HK-2 (cell line): ENCODE measurements at regions not wholly inside any gene's neighbourhood (a gene's known extent, or its start where the extent isn't known, plus 50 kb on each side); places are given as distances from the start of the nearest gene placed in this dataset.
A peak's percentile ranks its signal among the peaks of the same experiment; 100 is the strongest.

ENCODE experiments used
- DNase-seq: peaks from one replicate; pipeline ENCODE4 v3.0.0-alpha.2; 2018; ENCODE audit not compliant: unreplicated experiment

DNA sequence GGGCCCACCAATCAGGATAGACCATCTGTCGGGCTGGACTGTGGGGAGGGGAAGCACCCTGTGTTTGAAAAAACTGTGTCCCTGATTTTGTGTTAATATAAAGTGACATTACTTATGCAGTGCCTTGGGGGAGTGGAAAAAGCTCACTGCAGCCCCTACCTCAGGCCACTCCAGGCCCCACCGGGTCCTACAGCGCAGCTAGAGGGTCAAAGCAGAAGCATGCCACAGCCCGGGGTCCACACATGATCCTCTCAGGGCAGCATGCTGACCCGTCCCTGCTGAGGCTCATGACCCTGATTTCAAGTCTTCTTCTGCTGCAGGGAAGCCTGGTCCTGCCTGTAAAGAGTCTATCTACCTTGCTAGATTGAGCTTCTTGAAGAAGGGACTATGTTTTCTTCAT is 133.0 kb upstream of the PLCB4 start:
- DNase-seq: no peak

GRCh38 chr20:8938532-8938931 is 130.4 kb upstream of the PLCB4 start:
- DNase-seq: no peak

DNA sequence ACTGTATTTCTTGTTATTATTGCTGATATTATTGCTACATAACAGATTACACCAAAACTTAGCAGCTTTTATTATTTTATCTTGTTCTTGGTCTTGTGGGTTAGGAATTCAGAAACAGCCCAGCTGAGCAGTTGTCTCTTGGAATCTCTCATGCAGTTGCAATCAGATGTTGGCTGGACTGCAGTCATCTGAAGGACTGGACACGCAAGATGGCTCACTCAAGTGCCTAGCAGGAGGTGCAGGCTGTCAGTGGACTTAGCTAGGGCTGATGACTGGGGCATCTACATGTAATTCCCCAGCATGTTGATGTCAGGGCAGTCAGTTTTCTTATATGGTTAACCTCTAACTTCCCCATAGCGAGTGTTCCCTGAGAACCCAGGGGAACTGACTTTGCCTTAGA is 128.6 kb upstream of the PLCB4 start:
- peak; percentile 61 for DNase-seq

- DNase-seq: no peak
These were observed 125.3 kb upstream of the PLCB4 start for GRCh38 chr20:8943631-8944030.

GRCh38 chr20:8946036-8946940 is 122.6 kb upstream of the PLCB4 start:
- no peak for DNase-seq

DNA sequence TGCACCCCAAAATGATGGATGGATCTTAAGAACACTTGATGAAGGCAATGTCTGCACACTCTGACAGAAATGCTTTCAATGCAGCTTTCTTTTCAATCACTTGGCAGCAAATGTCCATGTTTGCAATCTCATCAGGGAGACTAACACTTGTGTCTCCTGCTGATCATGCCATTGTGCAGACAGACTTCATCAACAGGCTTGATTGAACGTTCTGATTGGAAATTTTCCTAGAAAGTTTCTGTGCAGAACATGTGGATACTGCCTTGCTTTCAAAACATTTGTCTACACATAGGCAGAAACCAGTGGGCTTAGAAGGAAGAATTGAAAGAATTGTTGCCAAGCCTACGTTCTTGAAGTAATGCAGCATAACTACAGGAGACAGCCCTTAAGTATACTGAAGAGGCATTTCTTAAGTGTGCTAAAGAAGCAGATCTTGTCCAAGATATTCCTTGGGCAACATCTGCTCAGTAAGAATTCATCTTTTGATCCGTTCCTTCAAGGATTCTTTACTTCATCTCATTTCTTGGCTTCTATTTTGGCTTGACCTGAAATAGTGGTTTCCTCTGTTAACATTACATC is 120.4 kb upstream of the PLCB4 start:
- DNase-seq: no peak

GRCh38 chr20:8951164-8951563 is 117.7 kb upstream of the PLCB4 start:
- DNase-seq: no peak

- DNase-seq: no peak
These were observed 116.2 kb upstream of the PLCB4 start for GRCh38 chr20:8952721-8953120.

GRCh38 chr20:8953300-8953699 is 115.6 kb upstream of the PLCB4 start:
- no peak for DNase-seq

DNA sequence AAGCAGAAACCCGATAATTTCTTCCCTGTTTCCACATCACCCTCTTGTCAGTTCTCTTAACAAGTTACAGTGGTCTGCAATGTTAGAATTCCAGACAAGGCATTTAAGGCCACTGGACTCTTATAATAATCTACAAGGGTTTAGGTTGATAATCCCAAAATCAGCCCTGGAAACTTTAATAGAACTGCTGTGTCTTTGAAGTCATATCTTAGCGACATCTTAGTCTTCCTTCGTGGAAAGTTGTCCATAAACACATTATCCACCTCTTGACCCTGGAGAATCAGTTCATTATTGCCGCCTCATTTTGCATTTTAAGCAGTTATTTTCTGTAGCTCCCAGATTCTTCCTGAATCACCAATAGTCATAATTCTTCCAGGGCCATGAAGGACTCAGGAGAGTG is 108.6 kb upstream of the PLCB4 start:
- no peak for DNase-seq

DNA sequence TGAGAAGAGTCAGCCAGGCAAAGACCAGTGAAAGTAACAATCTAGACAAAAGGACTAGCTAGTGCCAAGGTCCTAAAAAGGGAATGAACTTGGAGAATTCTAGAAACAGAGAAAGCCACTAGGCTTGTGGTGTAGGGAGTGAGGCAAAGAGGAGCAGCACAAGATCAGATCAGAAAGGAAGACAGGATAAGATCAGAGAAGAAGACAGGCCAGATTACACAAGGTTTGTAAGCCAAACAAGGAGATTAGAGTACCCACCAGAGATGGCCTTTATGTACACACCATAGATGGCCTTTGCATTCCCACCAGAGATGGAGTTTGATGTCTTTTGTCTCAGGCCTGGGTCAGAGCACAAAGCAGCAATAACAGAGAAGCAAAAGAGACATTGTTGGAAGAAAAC is 105.6 kb upstream of the PLCB4 start:
- DNase-seq: no peak

DNA sequence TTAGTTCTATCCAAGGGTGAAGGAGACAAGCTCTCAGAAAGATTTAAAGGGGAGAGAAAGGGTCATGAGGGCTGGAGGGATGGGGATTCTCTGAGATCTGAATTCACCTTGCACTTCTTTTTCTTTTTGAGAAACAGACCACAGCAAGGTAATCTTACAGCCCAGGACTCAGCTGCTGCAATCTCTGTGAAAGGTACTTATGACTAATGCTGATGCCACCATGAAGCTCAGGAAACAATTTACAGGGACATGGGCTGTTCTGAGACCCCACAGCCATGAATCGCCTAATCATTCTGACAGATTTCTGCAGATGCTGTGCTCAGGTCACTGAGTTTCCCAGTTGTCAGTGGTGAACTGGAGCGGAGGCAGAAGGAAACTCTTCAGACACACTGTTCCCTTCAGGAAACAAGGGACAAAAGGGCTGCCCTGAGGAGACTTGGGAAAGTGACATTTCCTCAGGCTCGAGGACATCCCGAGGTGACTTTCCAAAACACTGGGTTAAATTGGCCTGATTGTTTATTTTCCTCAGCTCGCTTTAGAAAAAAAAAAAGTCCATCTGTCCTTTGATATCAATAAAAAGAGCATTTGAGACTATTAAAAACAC is 103.8 kb upstream of the PLCB4 start:
- no peak for DNase-seq

DNA sequence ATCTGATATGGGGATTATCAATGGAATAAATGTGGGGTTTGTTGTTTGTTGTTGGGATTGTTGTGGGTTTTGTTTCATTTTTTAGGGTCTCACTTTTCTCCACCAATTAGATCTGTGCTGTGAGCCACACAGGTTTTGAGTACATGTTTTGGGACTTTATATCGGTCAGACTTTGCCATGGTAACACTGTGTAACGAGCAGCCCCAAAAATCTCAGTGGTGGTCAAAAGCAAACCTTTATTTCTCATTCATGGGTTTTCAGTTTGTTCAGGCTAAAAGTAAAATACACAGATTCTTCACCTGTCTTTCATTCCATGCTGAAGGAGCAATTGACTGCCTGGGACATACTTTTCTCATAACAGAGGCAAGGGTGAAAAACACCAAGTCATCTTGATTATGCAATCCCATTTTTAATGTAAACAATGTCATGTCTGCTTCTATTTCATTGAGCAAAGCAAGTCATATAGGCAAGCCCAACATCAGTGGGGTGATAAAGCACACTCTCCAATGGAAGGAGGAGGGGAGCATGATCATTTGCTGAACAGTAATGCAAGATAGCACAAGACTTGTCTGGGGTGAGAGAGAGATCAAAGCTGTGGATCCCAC is 101.1 kb upstream of the PLCB4 start:
- no peak for DNase-seq

DNA sequence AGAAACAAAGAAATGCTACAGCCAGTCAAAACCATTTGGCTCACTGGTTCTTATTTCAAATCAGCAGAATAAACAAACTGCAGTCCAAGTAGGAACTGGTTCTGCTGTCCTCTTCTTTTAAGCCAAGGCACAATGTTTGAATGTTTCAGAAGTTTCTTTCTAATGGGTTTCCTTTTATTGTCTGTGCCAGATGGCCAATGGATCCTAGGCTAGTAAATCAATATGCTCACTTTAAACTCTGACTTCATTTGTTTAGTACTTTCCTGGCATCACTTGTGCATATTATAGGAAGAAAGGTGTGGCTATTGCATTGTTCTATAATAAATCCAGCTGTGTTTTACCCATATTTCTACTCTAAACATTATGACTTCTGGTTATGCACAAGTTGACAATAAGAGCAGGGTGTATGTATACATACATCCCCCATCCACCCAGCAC is 99.7 kb upstream of the PLCB4 start:
- no peak for DNase-seq

DNA sequence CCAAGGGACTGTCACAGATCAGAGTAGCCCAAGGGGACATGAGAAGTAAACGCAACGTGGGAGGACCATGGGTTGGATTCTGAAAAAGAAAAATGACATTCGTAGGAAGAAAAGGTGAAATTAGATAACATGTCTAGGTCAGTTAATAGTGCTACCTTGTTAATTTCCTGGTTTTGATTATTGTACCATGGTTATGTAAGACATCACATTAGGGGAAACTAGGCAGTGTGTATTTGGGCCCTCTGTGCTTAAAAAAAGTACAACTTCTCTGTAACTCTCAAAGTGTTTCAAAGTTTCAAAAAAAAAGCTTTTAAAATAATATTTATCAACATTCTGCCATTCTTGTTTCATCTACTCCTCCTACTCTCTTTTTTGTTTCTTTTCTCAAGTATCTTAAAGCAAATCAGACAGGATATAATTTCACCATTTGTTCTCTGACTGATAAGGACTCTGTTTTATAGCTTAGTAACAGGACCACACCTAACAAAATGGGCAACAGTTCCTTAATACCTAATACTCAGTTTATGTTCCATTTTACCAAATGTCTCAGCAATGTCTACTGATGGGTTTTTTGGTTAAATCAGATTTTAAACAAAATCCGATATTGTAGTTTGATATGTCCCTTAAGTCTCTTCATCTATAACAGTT is 97.1 kb upstream of the PLCB4 start:
- DNase-seq: no peak

GRCh38 chr20:8972963-8973705 is 95.8 kb upstream of the PLCB4 start:
- DNase-seq: no peak

DNA sequence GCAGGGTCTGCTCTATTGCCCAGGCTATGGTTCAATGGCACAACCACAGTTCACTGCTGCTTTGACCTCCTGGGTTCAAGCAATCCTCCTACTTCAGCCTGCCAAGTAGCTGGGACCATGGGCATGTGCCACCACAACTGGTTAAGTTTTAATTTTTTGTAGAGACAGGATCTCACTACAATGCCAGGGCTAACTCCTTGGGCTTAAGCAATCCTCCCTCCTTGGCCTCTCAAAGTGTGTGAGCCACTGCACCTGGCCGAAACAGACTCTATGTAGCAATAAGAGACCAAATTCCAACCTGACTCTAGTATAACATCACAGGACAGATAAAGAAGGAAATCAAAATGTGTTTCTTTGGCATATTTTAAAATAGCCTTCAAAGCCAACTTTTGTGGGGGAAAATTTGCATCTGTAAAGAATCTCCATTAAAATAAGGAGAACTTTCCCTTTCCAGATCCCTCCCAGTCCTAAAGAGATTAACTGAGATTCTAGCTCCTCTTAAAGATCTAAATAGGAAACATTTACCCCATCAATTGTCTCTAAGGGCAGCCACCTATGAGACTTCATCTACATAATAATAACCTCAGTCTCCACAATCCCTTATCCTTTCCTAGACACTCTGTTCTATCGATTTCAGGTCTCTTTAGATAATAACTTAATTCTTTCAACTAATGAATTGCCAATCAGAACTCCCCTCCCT is 94.7 kb upstream of the PLCB4 start:
- DNase-seq: no peak

- DNase-seq: no peak
These were observed 87.4 kb upstream of the PLCB4 start for GRCh38 chr20:8981482-8981881.

GRCh38 chr20:8983478-8984345 is 85.2 kb upstream of the PLCB4 start:
- DNase-seq: no peak

DNA sequence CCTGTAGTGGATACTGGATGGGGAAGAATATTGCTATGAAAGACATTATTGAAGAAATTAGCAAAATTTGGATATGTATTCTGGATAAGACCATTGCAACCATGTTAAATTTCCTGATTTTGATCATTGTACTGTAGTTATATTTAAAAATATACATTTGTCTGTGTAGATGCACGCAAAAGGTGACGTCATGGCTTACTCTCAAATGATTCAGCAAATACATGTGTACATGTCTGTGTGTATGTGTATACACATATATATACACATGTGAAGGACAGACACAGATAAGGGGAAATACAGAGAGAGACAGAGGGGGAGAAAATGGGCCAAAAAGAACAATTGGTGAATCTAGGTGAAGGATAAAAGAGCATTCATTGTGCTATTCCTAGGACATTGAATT is 82.3 kb upstream of the PLCB4 start:
- DNase-seq: no peak
